Lung (tissue), 11 donors: ENCODE measurements at regions not wholly inside any gene's neighbourhood (a gene's known extent, or its start where the extent isn't known, plus 50 kb on each side); places are given as distances from the start of the nearest gene placed in this dataset.

Source experiments
- ATAC-seq: fragments of 200-7000 bp; cut with Tn5 transposase; one replicate; pipeline ENCODE4 v1.9.1; 2020; ENCODE audit warnings: moderate number of reproducible peaks; ENCODE audit not compliant: insufficient read depth, low FRiP score
- DNase-seq, 3 donors: peaks; one replicate each; pipeline ENCODE4 v3.0.0-alpha.2; 2013 to 2017
- H3K27ac ChIP-seq, 2 donors: one replicate each; pipeline ENCODE4 v1.5.1; 2013; ENCODE audit warnings: mild to moderate bottlenecking in 2 of 2, moderate library complexity in 2 of 2, control low read depth in 1 of 2, inconsistent platforms in 1 of 2, low read depth in 1 of 2, low read length in 1 of 2
- H3K27me3 ChIP-seq, 3 donors: one replicate each; pipeline ENCODE4 v1.5.1; 2013; ENCODE audit warnings: low read length in 2 of 3; ENCODE audit not compliant: control insufficient read depth in 3 of 3, insufficient read depth in 3 of 3
- H3K36me3 ChIP-seq, 4 donors: one replicate each; pipeline ENCODE4 v1.5.1; 2013; ENCODE audit warnings: low read length in 4 of 4, mild to moderate bottlenecking in 1 of 4, moderate library complexity in 1 of 4; ENCODE audit not compliant: control insufficient read depth in 4 of 4, insufficient read depth in 4 of 4
- H3K4me1 ChIP-seq, 5 donors: one replicate each; pipeline ENCODE4 v1.5.1; 2013; ENCODE audit warnings: low read length in 5 of 5, mild to moderate bottlenecking in 2 of 5, moderate library complexity in 1 of 5; ENCODE audit not compliant: control insufficient read depth in 5 of 5, insufficient read depth in 5 of 5
- H3K4me3 ChIP-seq: one replicate; pipeline ENCODE4 v1.5.1; 2013; ENCODE audit warnings: mild to moderate bottlenecking, control low read depth, moderate library complexity
- H3K9ac ChIP-seq, 2 donors: one replicate each; pipeline ENCODE4 v1.5.1; 2013; ENCODE audit warnings: low read length in 2 of 2, control low read depth in 1 of 2; ENCODE audit not compliant: insufficient read depth in 1 of 2
- H3K9me3 ChIP-seq, 4 donors: one replicate each; pipeline ENCODE4 v1.5.1; 2013; ENCODE audit warnings: low read length in 3 of 4, mild to moderate bottlenecking in 1 of 4, moderate library complexity in 1 of 4; ENCODE audit not compliant: control insufficient read depth in 4 of 4, insufficient read depth in 3 of 4
- CTCF ChIP-seq: IDR thresholded peaks from 2 replicates; pipeline ENCODE4 v1.5.1; 2012; ENCODE audit warnings: mild to moderate bottlenecking; ENCODE audit errors: control extremely low read depth, extremely low read depth
- WGBS, 2 donors: extraction: QIAGEN DNeasy Blood & Tissue Kit; methylation state at CpG; one replicate each; pipeline ENCODE4 v1.1.7; 2013; 5-methylcytosine and 5-hydroxymethylcytosine counted together
- donor health status: control.
- donor health status: control.
- donor health status: Bipolar disorder and iron deficiency.
- donor health status: healthy.
- donor health status: DM: yes; HTN: yes; CAD: no.

- Histone ChIP-seq H3K27me3 (no peaks in the 10 kb centered on the region), H3K4me3 (no peak overlapping the region), H3K4me1 (no peaks in the 10 kb centered on the region), H3K9ac (no peak overlapping the region), H3K27ac (no peak overlapping the region), H3K36me3 (no peaks in the 10 kb centered on the region), H3K9me3 (peaks cover 0 to 1% (median 0%) of the 10 kb centered on the region in 4 donors)
- ATAC-seq (no peak), DNase-seq (no peak)
- WGBS, 2 donors, result 77 to 85% methylated on average over 2 of the region's 2 CpGs
- TF ChIP-seq CTCF, result no peak
Observed at GRCh38 chr2:117738991-117739839, 75.3 kb upstream of the DDX18 start.

- Histone ChIP-seq H3K9ac (no peak overlapping the region), H3K36me3 (no peaks in the 10 kb centered on the region), H3K9me3 (no peaks in the 10 kb centered on the region), H3K4me3 (no peak overlapping the region), H3K27ac (no peak overlapping the region), H3K4me1 (no peaks in the 10 kb centered on the region), H3K27me3 (no peaks in the 10 kb centered on the region)
- ATAC-seq (no peak), DNase-seq (no peak)
- 55 to 69% methylated on average over 5 of the region's 5 CpGs for WGBS, 2 donors
- TF ChIP-seq CTCF, result no peak
Observed at GRCh38 chr2:117745537-117745936, 69.0 kb upstream of the DDX18 start.

GRCh38 chr2:117755768-117756167 lies 58.7 kb upstream of the DDX18 start:
- Histone ChIP-seq H3K4me1 (no peaks in the 10 kb centered on the region), H3K9ac (no peak overlapping the region), H3K36me3 (no peaks in the 10 kb centered on the region), H3K4me3 (no peak overlapping the region), H3K27me3 (no peaks in the 10 kb centered on the region), H3K9me3 (peaks cover 0 to 2% (median under 1%) of the 10 kb centered on the region in 4 donors), H3K27ac (no peak overlapping the region)
- ATAC-seq (no peak), DNase-seq (no peak)
- WGBS, 2 donors, result 72 to 75% methylated on average over 2 of the region's 2 CpGs
- no peak for TF ChIP-seq CTCF

GRCh38 chr2:117760916-117761315 lies 53.6 kb upstream of the DDX18 start:
- 72 to 78% methylated on average over 1 of the region's 1 CpG for WGBS, 2 donors
- ATAC-seq (no peak), DNase-seq (peak in 1 of 3 donors; percentile 9)
- Histone ChIP-seq H3K9me3 (no peaks in the 10 kb centered on the region), H3K27ac (no peak overlapping the region), H3K27me3 (no peaks in the 10 kb centered on the region), H3K9ac (no peak overlapping the region), H3K36me3 (no peaks in the 10 kb centered on the region), H3K4me3 (no peak overlapping the region), H3K4me1 (no peaks in the 10 kb centered on the region)
- no peak for TF ChIP-seq CTCF
